Activated CD4-positive, CD25-positive, alpha-beta regulatory T cell treated with anti-CD3 and anti-CD28 coated beads, Interleukin-2, amount 50 U/mL, for 72 hours (primary cell): ENCODE measurements at regions not wholly inside any gene's neighbourhood (a gene's known extent, or its start where the extent isn't known, plus 50 kb on each side); places are given as distances from the start of the nearest gene placed in this dataset.
A peak's percentile ranks its signal among the peaks of the same experiment; 100 is the strongest.
"Not testable (repeated sequence)": the region's sequence is repeated elsewhere in the genome, so short reads cannot be mapped to it uniquely, and the experiment has no call there.

Source experiments
- DNase-seq: peaks from one replicate; pipeline ENCODE4 v3.0.0; 2021

- DNase-seq: no peak
Observed at GRCh38 chr6:170040906-170041305, 250.0 kb downstream of the DLL1 start.

GRCh38 chr6:170040115-170040500, 250.8 kb downstream of the DLL1 start:
- no peak for DNase-seq

GRCh38 chr6:170039156-170040114, 251.4 kb downstream of the DLL1 start:
- peak; percentile 6 for DNase-seq

GRCh38 chr6:170038708-170039107, 252.2 kb downstream of the DLL1 start:
- DNase-seq: no peak

- no peak for DNase-seq
Observed at GRCh38 chr6:170038251-170038650, 252.6 kb downstream of the DLL1 start.

- peak; percentile 14 for DNase-seq
Observed at GRCh38 chr6:170037541-170038250, 253.2 kb downstream of the DLL1 start.

- peak; percentile 16 for DNase-seq
Observed at GRCh38 chr6:170036916-170037315, 254.0 kb downstream of the DLL1 start.

- not testable (repeated sequence) for DNase-seq
Observed at GRCh38 chr6:170036367-170036766, 254.5 kb downstream of the DLL1 start.

- DNase-seq: no peak
Observed at GRCh38 chr6:170035901-170036304, 255.0 kb downstream of the DLL1 start.

GRCh38 chr6:170035044-170035443, 255.8 kb downstream of the DLL1 start:
- DNase-seq: no peak

- DNase-seq: peak; percentile 16
Observed at GRCh38 chr6:170034294-170034693, 256.6 kb downstream of the DLL1 start.

GRCh38 chr6:170033666-170034065, 257.2 kb downstream of the DLL1 start:
- peak; percentile 7 for DNase-seq

GRCh38 chr6:170032706-170033309, 258.1 kb downstream of the DLL1 start:
- peak; percentile 16 for DNase-seq

- peak; percentile 19 for DNase-seq
Observed at GRCh38 chr6:170032197-170032596, 258.7 kb downstream of the DLL1 start.

GRCh38 chr6:170031684-170032121, 259.2 kb downstream of the DLL1 start:
- peak; percentile 14 for DNase-seq

GRCh38 chr6:170030821-170031471, 259.9 kb downstream of the DLL1 start:
- peak; percentile 8 for DNase-seq

GRCh38 chr6:170030284-170030815, 260.5 kb downstream of the DLL1 start:
- peak; percentile 13 for DNase-seq

- peak; percentile 17 for DNase-seq
Observed at GRCh38 chr6:170029416-170030283, 261.2 kb downstream of the DLL1 start.

- peak; percentile 14 for DNase-seq
Observed at GRCh38 chr6:170028629-170029345, 262.1 kb downstream of the DLL1 start.

- peak; percentile 5 for DNase-seq
Observed at GRCh38 chr6:170027647-170028043, 263.2 kb downstream of the DLL1 start.
